ENCODE measurements at regions not wholly inside any gene's neighbourhood (a gene's known extent, or its start where the extent isn't known, plus 50 kb on each side); places are given as distances from the start of the nearest gene placed in this dataset.

DNA sequence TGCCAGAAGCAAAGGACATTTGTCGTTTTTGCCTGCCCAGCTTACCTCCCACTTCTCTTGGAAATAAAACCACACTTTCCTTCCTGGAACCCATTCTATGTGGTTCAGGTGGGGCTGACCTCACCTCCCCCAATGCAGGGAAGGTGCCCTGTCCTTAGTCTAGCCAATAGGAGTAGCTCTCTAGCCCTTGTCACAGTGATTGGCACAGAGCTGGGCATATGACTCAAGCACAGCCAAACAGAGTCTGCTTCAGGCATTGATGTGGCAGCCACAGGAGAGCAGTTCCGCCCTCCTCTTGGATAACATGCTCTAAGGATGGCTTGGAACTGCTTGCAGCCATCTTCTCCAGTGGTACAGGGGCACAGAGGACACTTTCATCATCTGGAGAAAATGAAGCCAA is 134.0 kb downstream of the LRIG2 start:
- TF ChIP-seq, protein P1, sequence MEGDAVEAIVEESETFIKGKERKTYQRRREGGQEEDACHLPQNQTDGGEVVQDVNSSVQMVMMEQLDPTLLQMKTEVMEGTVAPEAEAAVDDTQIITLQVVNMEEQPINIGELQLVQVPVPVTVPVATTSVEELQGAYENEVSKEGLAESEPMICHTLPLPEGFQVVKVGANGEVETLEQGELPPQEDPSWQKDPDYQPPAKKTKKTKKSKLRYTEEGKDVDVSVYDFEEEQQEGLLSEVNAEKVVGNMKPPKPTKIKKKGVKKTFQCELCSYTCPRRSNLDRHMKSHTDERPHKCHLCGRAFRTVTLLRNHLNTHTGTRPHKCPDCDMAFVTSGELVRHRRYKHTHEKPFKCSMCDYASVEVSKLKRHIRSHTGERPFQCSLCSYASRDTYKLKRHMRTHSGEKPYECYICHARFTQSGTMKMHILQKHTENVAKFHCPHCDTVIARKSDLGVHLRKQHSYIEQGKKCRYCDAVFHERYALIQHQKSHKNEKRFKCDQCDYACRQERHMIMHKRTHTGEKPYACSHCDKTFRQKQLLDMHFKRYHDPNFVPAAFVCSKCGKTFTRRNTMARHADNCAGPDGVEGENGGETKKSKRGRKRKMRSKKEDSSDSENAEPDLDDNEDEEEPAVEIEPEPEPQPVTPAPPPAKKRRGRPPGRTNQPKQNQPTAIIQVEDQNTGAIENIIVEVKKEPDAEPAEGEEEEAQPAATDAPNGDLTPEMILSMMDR (conservative IDR thresholded peaks at IDR 0.05; ENCODE audit: low read depth, low read length): no peak
- no peak for TF ChIP-seq EZH2 (IDR thresholded peaks at IDR 0.05; ENCODE audit: borderline replicate concordance, low read depth, low read length, poor library complexity, severe bottlenecking)
